ENCODE measurements at regions not wholly inside any gene's neighbourhood (a gene's known extent, or its start where the extent isn't known, plus 50 kb on each side); places are given as distances from the start of the nearest gene placed in this dataset.

DNA sequence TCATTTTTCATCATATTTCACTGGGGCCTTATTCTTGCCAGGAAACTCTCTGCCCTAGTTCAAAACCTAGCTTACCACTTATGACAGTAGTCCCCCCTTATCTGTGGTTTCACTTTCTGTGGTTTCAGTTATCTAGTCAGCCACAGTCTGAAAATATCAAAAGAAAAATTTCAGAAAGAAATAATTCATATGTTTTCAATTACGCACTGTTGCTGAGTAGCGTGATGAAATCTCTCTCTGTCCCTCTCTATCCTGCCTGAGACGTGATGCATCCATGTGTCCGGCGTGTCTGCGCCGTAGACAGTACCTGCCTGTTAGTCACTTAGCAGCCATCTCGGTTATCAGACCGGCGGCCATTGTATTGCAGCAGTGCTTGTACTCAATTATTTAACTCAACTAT lies 369.9 kb upstream of the MCTP2 start:
- ATAC-seq, result peak; percentile 74; the same call in 2 of the 3 replicates
- TF ChIP-seq, protein P1, sequence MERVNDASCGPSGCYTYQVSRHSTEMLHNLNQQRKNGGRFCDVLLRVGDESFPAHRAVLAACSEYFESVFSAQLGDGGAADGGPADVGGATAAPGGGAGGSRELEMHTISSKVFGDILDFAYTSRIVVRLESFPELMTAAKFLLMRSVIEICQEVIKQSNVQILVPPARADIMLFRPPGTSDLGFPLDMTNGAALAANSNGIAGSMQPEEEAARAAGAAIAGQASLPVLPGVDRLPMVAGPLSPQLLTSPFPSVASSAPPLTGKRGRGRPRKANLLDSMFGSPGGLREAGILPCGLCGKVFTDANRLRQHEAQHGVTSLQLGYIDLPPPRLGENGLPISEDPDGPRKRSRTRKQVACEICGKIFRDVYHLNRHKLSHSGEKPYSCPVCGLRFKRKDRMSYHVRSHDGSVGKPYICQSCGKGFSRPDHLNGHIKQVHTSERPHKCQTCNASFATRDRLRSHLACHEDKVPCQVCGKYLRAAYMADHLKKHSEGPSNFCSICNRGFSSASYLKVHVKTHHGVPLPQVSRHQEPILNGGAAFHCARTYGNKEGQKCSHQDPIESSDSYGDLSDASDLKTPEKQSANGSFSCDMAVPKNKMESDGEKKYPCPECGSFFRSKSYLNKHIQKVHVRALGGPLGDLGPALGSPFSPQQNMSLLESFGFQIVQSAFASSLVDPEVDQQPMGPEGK (CRISPR knock-in tag; IDR thresholded peaks at IDR 0.05; ENCODE audit: borderline replicate concordance), result no peak
- TF ChIP-seq TCF4 (CRISPR knock-in tag; IDR thresholded peaks at IDR 0.05; ENCODE audit: borderline replicate concordance), result peak; percentile 76

DNA sequence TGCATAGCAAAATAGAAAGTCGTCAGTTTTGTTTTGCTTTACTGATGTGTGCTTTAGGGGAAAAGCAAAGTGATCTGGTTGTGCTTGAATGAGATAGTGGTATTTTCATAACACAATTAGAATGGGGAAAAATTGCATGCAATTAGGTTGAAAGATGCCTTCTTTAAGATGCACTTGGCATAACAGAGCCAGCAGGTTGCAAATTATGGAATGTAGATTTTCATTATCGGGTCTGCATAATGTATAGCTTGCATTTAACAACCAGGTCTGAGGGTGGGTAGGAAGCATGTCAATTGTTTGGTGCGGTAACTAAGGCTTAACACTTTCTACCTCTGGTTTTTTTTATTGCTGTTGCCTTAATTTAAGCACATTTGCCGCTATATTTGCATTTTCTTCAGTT lies 370.7 kb upstream of the MCTP2 start:
- no peak for ATAC-seq
- TF ChIP-seq ZNF565 (CRISPR knock-in tag; conservative IDR thresholded peaks at IDR 0.05; ENCODE audit: low read depth) (no peak), BACH2 (CRISPR knock-in tag; IDR thresholded peaks at IDR 0.05; ENCODE audit: borderline replicate concordance) (no peak), RARB (CRISPR knock-in tag; IDR thresholded peaks at IDR 0.05) (no peak), CSDC2 (CRISPR knock-in tag; IDR thresholded peaks at IDR 0.05) (no peak), ESRRG (CRISPR knock-in tag; IDR thresholded peaks at IDR 0.05) (no peak)
- TF ChIP-seq, protein P2, sequence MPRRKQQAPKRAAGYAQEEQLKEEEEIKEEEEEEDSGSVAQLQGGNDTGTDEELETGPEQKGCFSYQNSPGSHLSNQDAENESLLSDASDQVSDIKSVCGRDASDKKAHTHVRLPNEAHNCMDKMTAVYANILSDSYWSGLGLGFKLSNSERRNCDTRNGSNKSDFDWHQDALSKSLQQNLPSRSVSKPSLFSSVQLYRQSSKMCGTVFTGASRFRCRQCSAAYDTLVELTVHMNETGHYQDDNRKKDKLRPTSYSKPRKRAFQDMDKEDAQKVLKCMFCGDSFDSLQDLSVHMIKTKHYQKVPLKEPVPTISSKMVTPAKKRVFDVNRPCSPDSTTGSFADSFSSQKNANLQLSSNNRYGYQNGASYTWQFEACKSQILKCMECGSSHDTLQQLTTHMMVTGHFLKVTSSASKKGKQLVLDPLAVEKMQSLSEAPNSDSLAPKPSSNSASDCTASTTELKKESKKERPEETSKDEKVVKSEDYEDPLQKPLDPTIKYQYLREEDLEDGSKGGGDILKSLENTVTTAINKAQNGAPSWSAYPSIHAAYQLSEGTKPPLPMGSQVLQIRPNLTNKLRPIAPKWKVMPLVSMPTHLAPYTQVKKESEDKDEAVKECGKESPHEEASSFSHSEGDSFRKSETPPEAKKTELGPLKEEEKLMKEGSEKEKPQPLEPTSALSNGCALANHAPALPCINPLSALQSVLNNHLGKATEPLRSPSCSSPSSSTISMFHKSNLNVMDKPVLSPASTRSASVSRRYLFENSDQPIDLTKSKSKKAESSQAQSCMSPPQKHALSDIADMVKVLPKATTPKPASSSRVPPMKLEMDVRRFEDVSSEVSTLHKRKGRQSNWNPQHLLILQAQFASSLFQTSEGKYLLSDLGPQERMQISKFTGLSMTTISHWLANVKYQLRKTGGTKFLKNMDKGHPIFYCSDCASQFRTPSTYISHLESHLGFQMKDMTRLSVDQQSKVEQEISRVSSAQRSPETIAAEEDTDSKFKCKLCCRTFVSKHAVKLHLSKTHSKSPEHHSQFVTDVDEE (CRISPR knock-in tag; IDR thresholded peaks at IDR 0.05), result no peak
- TF ChIP-seq, protein P3, sequence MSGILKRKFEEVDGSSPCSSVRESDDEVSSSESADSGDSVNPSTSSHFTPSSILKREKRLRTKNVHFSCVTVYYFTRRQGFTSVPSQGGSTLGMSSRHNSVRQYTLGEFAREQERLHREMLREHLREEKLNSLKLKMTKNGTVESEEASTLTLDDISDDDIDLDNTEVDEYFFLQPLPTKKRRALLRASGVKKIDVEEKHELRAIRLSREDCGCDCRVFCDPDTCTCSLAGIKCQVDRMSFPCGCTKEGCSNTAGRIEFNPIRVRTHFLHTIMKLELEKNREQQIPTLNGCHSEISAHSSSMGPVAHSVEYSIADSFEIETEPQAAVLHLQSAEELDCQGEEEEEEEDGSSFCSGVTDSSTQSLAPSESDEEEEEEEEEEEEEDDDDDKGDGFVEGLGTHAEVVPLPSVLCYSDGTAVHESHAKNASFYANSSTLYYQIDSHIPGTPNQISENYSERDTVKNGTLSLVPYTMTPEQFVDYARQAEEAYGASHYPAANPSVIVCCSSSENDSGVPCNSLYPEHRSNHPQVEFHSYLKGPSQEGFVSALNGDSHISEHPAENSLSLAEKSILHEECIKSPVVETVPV (CRISPR knock-in tag; IDR thresholded peaks at IDR 0.05), result no peak

DNA sequence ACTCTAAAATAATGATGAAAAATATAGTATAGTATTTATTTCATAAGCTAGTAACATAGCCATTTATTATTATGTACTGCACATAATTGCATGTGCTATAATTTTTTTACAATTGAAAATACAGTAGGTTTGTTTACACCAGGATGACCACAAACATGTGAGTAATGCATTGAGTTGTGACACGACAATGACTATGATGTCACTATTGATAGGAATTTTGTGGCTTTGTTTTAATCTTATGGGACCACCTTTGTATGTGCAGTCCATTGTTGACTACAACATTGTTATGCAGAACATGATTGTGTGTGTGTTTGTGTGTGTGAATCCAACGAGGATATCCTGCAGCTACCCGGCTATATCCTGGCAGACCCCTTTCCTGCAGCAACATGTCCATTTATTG lies 372.2 kb upstream of the MCTP2 start:
- ATAC-seq, result no peak
- no peak for TF ChIP-seq BACH2 (CRISPR knock-in tag; IDR thresholded peaks at IDR 0.05; ENCODE audit: borderline replicate concordance)
- TF ChIP-seq, protein P4, sequence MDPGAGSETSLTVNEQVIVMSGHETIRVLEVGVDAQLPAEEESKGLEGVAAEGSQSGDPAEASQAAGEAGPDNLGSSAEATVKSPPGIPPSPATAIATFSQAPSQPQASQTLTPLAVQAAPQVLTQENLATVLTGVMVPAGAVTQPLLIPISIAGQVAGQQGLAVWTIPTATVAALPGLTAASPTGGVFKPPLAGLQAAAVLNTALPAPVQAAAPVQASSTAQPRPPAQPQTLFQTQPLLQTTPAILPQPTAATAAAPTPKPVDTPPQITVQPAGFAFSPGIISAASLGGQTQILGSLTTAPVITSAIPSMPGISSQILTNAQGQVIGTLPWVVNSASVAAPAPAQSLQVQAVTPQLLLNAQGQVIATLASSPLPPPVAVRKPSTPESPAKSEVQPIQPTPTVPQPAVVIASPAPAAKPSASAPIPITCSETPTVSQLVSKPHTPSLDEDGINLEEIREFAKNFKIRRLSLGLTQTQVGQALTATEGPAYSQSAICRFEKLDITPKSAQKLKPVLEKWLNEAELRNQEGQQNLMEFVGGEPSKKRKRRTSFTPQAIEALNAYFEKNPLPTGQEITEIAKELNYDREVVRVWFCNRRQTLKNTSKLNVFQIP (CRISPR knock-in tag; IDR thresholded peaks at IDR 0.05; ENCODE audit: borderline replicate concordance, low read depth), result no peak
- TF ChIP-seq GLIS3 (CRISPR knock-in tag; IDR thresholded peaks at IDR 0.05), result no peak
- TF ChIP-seq ISL1 (CRISPR knock-in tag; IDR thresholded peaks at IDR 0.05), result no peak
- TF ChIP-seq TOX (CRISPR knock-in tag; IDR thresholded peaks at IDR 0.05; ENCODE audit: borderline replicate concordance), result no peak

DNA sequence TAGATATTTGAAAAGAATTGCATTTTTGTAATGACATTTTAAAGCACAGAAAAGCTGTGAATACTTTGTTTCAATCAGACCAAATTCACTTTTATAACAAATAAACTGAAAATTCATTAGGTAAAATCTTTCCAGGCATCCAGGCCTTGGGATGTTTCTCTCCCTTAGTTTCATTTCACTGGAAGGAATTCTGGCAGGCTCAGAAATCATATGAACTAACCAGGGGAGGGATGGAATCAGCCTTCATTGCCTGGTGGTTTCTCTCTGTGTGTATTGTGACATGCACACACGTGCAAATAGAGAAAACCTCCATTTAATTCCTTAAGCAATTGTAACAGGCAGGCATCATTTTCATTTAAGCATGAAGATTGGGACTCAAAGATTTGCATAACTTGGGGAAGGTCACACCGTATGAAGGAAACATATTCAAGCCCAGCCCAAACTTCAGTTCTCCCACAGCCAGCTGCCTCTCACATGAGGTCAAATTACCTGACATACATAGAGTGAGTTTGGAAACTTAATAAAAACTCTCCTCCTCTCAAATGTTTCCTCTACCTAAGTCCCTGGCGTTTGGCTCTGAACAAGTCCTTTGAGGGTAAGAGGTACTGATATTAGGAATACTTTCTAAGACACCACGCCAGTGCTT lies 376.1 kb upstream of the MCTP2 start:
- TF ChIP-seq, protein P1 (CRISPR knock-in tag; IDR thresholded peaks at IDR 0.05; ENCODE audit: borderline replicate concordance), result no peak
- TF ChIP-seq RARB (CRISPR knock-in tag; IDR thresholded peaks at IDR 0.05) (no peak), ZNF8 (CRISPR knock-in tag; IDR thresholded peaks at IDR 0.05) (no peak), ISL1 (CRISPR knock-in tag; IDR thresholded peaks at IDR 0.05) (no peak), ZNF70 (CRISPR knock-in tag; IDR thresholded peaks at IDR 0.05) (no peak), CSDC2 (CRISPR knock-in tag; IDR thresholded peaks at IDR 0.05) (no peak), ARNTL (CRISPR knock-in tag; IDR thresholded peaks at IDR 0.05; ENCODE audit: borderline replicate concordance, low read depth) (no peak), ZFP30 (CRISPR knock-in tag; IDR thresholded peaks at IDR 0.05) (no peak), TOX (CRISPR knock-in tag; IDR thresholded peaks at IDR 0.05; ENCODE audit: borderline replicate concordance) (no peak), GLIS3 (CRISPR knock-in tag; IDR thresholded peaks at IDR 0.05) (no peak)
- TF ChIP-seq, protein P4 (CRISPR knock-in tag; IDR thresholded peaks at IDR 0.05; ENCODE audit: borderline replicate concordance, low read depth), result no peak
- ATAC-seq, result no peak
